Muscle of back (tissue), 3 donors: ENCODE measurements at regions not wholly inside any gene's neighbourhood (a gene's known extent, or its start where the extent isn't known, plus 50 kb on each side); places are given as distances from the start of the nearest gene placed in this dataset.
A peak's percentile ranks its signal among the peaks of the same experiment; 100 is the strongest.

ENCODE experiments used
- DNase-seq, 3 donors: peaks; one replicate each; pipeline versions ENCODE4 v3.0.0 to v3.0.0-alpha.2; 2013

- DNase-seq, result no peak
Observed at GRCh38 chr13:22053053-22053452, 382.2 kb downstream of the FGF9 start.

GRCh38 chr13:22055259-22055658, 384.4 kb downstream of the FGF9 start:
- DNase-seq, result peak in 1 of 3 donors; percentile 19

GRCh38 chr13:22060187-22060586, 389.3 kb downstream of the FGF9 start:
- no peak for DNase-seq

GRCh38 chr13:22061371-22061805, 390.5 kb downstream of the FGF9 start:
- no peak for DNase-seq

GRCh38 chr13:22061806-22062391, 391.0 kb downstream of the FGF9 start:
- peak in 2 of 3 donors; percentile 5 to 26 for DNase-seq

GRCh38 chr13:22062478-22063205, 391.8 kb downstream of the FGF9 start:
- DNase-seq, result no peak

GRCh38 chr13:22063416-22064124, 392.7 kb downstream of the FGF9 start:
- no peak for DNase-seq

GRCh38 chr13:22064854-22065620, 394.2 kb downstream of the FGF9 start:
- DNase-seq, result no peak

GRCh38 chr13:22073718-22074117, 402.8 kb downstream of the FGF9 start:
- DNase-seq, result no peak

GRCh38 chr13:22074403-22074802, 403.5 kb downstream of the FGF9 start:
- DNase-seq, result no peak

GRCh38 chr13:22076658-22077057, 405.8 kb downstream of the FGF9 start:
- DNase-seq, result no peak

- DNase-seq, result no peak
Observed at GRCh38 chr13:22077205-22077683, 406.4 kb downstream of the FGF9 start.

GRCh38 chr13:22077764-22078163, 406.9 kb downstream of the FGF9 start:
- DNase-seq, result no peak

GRCh38 chr13:22079961-22080360, 409.1 kb downstream of the FGF9 start:
- no peak for DNase-seq

GRCh38 chr13:22080832-22081231, 410.0 kb downstream of the FGF9 start:
- no peak for DNase-seq

GRCh38 chr13:22081430-22081829, 410.6 kb downstream of the FGF9 start:
- DNase-seq, result no peak

GRCh38 chr13:22082030-22082429, 411.2 kb downstream of the FGF9 start:
- no peak for DNase-seq

- DNase-seq, result no peak
Observed at GRCh38 chr13:22082437-22083100, 411.7 kb downstream of the FGF9 start.

GRCh38 chr13:22085001-22085400, 414.1 kb downstream of the FGF9 start:
- DNase-seq, result no peak

- DNase-seq, result peak in 2 of 3 donors; percentile 61 to 82
Observed at GRCh38 chr13:22086597-22087330, 415.9 kb downstream of the FGF9 start.

- no peak for DNase-seq
Observed at GRCh38 chr13:22090106-22090505, 419.2 kb downstream of the FGF9 start.
